NCI-H526 treated with DMSO at 0.1 percent for 48 hours (cell line): ENCODE measurements at regions not wholly inside any gene's neighbourhood (a gene's known extent, or its start where the extent isn't known, plus 50 kb on each side); places are given as distances from the start of the nearest gene placed in this dataset.

ENCODE experiments used
- DNase-seq: peaks from one replicate; lab custom pipeline; 2025; lab: John Stamatoyannopoulos, UW

DNA sequence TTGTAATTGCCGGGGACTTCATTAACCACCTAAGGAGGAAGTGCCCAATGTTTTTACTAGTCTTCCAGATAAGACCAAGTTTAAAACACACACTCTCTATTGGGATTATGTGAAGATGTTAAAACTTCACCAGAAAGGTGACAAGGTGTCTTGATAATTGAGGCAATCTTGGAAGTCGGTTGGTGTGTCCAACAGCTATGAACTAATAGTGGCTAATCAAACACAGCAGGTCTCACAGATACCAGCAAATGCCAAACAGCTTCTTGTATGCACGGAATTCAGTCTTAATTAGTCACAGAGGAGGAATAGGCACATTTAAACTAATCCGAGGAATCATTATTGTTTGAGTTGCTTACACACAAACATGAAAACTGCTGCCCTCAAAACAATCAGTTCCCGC is 214.5 kb downstream of the SEC61B start:
- DNase-seq = no peak

DNA sequence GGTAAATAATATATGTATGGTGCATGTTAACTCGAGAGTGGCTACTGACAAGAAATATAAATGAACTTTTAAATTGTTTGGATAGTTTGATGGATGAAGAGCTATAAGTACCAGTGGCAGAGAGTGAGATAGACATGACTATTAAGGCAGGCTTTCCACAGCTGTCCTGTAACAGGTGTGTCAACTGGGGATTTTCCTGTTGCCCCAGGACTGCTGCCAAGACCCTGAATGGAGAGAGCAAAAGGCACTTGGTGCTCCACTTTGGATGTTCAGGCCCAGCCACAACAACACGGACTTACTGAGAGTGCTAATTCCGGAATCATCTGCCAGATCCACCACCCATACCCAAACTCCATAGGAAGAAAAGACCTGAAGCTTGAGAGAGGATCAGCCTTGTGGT is 215.1 kb downstream of the SEC61B start:
- no peak for DNase-seq

DNA sequence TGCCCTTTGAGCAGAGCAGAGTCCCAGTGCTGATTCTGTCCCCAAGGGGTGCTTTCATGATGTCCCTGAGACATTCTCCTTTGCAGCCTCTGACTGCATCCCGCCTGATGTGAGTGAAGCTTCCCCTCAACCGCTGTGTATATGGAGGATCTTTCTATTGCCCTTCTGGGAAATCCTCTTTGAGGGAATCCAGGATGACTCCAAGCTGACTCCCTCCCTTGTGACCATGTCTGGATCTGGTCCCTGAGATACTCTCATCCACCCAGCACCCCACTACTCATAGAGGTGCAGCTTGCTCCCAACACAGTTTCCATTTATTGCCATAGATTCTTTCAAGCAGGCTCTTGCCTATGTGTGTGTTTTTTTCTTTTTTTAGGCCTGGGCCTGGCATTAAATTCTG is 216.5 kb downstream of the SEC61B start:
- DNase-seq = no peak

DNA sequence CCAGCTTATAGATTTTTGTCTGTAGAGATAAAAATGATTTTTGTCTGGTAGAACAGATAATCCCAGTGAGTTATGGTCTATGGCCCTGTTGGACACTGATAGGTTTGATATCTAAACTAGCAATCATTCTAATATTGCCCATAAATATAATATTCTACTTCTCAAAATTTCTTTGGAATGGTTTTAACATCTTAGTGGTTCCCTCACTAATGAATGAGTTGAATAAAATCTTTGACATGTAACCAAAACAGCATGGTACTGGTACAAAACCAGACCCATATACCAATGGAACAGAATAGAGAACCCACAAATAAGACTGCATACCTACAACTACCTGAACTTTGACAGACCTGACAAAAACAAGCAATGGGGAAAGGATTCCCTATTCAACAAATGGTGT is 219.7 kb downstream of the SEC61B start:
- DNase-seq = no peak

DNA sequence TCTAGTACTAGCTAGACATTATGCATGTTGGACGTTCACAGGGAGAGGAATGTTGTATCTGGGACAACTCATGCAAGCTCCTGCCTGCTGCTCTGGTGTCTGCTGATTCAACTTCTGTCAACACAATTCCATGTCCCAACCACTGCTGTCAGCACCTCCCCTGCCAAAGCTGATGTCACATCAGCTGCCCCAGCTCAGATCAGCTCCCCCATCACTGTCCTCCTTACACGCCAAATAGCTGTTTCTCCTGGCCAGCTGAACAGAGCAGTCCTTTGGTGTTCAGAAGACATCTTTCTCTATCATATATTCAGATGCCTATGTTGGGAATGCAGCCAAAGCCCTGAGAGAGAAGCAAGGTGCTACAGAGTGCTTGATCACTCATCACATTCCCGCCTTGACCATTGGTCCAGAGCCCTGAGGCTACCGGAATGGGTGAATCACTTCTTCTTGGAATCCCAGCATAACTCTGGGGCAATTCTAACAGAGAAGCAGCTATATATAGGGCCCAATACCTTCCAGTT is 223.3 kb downstream of the SEC61B start:
- DNase-seq = no peak

DNA sequence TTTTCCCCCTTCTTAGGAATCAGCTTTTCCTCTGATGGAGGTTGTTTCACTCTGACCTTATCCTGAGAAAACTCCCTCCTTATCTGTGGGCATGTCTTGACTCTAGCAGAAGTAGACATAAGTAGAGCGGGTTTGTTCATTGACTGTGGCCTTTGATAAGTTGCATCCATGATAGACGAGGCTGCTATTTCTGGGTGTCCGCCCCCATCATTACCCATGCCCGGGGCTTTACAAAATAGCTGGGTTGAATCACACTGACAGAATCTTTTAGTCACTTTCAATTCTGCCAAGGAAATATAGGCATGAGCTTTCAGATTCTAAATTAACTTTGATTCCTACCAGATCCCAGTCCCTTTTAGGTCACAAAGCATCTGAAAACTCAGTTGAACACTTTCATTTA is 223.8 kb downstream of the SEC61B start:
- DNase-seq = no peak

DNA sequence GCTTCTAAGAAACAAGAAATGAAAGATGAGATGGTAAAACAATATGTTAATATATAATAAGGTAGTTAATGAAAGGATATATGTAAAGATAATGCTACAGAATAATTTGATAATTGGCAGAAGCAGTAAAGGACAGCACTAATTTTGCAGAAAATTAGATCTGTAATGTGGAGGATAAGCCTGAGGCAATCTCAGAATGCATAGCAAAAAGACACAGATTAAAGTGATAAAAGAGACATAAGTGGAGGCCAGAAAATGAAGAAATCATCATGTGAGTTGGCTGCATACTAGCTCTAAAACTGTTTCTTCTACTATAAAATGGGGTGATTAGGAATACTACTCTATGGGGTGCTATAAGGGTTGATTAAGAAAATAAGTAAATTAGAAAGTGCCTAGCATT is 225.9 kb downstream of the SEC61B start:
- no peak for DNase-seq

DNA sequence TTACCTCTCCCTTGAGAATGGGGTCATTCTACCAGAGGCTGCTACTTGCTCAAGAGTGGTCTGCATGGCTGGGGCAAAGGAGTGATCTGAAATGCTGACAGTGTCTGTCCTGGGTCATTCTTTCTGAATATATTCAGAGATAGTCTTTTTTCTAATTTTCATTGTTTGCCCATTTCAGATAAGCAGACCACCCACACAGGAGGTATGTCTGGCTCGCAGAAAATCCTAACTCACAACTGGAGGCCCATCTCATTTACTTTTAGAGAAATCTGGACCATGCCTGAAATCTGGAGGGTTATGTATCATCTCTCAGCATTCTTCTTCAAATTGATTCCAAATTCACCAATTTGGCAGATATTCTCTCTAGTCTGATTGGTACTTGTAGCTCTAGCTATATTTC is 227.6 kb downstream of the SEC61B start:
- no peak for DNase-seq

DNA sequence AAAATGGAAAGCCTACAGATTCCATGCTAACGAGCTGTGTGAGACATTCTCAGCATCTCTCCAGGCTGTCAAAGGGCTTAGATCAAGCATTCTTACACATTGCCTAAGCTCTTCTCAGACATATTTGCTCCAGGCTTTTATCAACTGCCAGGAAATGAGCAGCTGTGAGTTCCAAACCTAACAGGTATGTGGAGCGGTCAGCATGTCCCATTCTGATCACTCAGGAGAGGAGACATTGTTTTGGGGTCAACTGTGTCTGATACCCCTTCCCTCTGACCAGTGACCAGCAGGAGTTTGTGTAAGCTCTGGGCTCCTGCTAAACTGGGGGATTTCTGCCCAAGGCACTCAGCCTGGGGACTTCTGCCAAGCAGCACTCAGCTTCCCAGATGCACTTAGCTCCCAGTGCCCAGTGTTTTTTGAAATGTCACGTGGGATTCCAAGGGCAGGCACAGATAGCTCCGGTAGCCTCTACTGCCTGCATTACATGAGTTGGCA is 229.1 kb downstream of the SEC61B start:
- DNase-seq = no peak

DNA sequence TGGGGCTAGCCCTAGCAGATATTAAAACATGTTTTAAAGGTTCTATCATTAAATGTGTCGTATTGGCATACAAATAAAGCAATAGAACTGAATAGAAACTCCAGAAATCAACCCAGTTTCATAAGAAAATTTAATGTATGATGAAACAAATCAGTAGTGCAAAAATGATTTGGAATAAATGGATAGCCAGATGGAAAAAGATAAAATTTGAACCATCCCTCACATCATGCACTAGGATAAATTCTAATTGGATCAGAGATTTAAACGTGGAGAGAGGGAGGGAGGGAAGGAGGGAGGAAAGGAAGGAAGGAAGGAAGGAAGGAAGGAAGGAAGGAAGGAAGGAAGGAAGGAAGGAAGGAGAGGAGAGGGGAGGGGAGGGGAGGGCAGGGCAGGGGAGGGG is 235.3 kb downstream of the SEC61B start:
- DNase-seq = no peak

DNA sequence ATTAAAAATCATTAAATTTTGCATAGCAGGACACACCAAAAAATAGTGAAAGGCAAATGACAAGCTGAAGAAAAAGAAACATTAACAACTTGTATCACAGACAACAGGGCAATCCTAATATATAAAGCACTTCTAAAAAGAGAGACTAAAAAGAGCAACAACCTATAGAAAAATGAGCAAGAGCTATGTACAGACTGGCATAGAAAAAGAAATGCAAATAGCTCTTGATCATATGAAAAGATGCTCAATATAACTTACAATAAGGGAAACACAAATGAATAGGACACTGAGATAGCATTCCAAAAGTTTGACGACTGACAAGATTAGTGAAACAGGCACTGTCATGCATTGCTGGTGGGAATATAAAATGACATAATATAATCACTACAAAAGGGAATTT is 235.9 kb downstream of the SEC61B start:
- DNase-seq = no peak

DNA sequence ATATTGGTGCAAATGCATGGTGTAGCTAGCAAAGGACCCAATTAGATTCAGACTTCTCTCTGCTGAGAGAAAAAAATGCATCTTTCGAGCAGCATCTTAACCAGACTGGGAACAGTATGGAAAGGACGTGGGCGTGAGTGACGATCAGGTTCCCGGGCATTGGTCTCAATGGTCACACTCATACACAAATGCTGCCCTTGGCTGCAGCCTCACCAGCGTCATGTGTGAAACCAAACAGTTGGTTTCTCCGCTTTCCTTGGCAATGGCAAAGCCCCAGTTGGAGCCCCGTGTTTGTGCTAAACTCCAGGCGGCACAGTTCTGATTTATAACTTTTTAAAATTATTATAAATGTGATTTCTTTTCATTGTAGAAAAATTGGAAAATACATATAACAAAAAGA is 237.8 kb downstream of the SEC61B start:
- DNase-seq = no peak

DNA sequence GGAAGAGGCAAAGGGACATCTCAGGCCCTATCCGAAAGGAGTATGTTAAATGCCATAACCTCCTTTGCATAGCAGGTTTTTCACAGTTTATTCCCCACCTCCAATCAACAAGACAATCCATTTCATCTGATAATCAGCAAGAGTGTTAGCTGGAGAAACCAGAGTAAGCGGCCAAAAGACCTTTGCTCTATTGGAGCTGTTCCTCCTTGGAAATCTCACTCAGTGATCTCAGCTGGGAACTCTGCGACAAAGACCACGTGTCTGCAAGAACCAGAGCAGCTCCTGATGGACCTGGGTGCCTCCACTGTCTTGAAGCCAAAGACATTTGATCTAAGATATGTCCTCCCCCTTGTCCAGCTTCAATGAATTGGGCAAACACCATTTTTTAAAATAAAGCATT is 241.0 kb downstream of the SEC61B start:
- no peak for DNase-seq

DNA sequence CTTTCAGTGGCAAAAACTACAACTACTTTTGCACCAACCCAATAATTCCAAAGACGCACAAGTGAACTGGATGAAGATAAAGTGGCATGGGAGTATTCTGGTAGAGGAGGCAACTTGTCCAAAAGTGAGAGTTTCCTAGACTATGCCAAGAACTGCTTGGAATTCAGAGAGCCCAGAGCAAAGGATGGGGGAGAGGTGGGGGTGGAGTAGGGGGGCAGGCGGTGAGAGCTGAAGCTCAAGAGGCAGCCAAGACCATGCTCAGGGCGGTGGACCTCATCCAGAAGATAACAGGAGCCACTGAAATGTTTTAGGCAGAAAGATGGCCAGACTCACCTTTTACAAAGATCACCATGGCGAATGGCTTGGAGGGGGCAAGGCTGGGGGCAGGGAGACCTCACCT is 242.5 kb downstream of the SEC61B start:
- no peak for DNase-seq

DNA sequence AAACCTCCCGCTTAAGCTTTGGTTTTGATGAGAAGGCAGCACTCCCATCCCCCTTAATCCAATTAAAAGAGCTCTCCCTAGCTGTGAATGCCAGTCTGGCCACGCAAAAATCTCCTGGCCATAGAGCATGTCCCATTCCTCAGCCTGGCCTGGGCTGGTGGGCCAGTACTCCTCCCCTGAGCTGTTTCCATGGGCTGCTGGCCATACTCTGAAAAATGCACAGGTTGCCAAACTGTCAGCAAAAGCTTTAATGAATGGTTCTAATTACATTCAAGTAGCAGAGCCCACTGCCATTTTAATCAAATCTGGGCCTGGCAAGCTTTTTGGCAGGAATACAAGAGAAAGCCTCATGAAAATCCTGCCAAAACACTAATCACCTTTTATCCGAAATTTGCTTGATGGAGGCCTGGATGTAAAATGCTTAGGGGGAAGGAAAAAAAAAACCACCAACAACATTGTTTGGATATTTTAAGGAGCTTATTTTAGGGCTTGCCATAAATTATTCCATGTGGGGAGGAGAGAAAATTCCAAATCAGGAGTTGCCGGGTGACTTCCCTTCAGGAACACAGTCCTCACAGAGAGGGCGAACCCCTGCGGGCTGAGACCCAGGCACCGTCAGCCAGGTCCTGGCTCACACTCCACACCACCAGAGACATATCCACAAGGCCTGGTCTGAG is 243.3 kb downstream of the SEC61B start:
- DNase-seq = no peak

DNA sequence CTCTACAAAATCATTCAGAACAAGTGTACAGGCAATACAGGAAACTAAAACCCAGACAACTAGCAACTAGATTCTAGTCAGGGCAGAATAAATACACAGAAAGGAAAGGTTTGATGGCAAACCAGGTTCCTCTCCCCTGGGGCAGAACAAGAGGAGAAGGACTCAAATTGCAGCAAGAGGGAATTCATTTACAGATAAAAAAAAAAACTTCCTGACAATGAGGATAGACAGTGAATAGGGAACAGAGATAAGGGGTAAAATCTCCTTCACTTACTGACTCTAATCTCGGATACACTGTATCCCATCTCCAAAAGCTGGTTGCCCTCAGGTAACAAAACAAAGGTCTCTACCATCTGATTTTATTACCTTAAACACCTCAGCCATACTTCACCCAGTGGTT is 244.0 kb downstream of the SEC61B start:
- no peak for DNase-seq

DNA sequence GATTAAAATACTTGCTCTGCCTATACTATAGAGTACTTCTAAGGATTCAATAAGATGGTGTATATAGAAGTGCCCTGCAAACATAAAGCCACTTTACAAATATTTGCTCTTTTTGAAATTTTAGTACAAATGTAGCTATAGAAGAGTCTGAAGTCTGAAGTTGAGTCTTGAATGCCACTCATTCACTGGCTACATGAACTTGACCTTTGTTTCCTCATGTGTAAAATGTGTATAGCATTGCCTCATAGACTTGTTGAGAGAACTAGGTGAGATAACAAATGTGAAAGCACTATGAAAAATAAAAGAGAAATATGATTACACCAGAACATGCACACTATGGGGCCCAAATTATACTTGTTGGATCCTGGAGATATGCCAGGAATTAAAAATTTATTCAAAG is 244.7 kb downstream of the SEC61B start:
- DNase-seq = no peak

DNA sequence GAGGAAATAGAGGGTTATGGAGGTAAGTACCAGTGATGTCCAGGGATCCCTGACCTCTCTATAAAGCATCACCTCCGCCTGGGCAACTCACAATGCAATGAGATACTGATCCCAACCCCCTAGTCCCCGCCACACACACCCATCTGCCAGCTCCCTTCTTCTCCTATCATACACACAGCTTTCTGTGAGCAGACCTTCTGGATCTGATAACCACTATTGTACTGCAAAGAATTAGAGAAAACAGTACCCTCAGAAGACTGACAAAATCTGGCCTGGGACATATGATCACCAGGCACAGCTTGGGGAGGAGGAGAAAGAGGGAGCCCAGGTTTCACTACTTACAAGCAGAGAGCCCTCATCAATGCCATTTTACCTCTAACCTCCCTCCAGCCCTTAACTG is 249.0 kb downstream of the SEC61B start:
- DNase-seq = no peak

DNA sequence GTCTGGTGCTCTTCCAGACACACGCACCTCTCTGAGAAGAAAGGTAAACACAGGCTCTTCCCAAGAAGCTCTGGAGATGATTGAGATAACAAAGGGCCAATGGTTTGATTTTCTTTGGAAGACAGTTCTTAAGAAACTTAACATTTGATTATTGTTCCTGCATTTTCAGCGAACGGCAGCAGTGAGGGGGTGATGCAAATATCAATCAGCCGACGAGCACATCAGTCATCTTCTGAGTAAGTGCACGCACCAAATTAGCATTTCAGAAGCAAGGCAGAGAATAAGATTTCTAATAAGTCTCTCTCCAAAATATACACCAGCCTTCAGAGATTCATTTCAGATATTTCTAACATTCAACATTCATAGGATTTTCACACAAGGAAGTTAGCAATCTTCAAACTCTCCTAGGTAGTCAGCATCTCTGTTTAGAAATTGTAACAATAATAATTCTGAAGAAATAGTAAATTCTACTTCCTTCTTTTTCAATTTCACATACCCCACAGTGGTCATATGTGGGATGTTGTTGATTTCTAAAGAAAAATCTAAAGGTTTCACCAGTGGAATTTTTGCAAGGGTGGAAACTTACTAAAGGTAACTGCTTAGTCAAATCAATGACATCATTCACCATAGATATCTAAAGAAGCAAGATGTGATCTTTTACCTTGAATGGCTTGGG is 250.3 kb downstream of the SEC61B start:
- no peak for DNase-seq

DNA sequence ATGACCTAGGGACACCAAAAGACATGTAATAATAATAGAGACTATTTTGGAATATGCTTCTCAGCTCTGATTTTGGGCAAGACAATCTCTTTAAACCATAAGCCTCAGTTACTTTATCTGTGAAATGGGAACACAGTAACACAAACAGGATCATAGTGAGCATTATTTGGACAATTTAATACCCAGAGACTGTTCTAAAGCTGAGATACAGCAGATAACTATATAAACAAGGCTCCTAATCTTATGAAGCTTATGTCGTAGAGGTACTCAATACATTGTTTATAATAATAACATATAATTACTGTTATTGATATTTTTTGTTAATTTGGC is 250.8 kb downstream of the SEC61B start:
- DNase-seq = no peak

DNA sequence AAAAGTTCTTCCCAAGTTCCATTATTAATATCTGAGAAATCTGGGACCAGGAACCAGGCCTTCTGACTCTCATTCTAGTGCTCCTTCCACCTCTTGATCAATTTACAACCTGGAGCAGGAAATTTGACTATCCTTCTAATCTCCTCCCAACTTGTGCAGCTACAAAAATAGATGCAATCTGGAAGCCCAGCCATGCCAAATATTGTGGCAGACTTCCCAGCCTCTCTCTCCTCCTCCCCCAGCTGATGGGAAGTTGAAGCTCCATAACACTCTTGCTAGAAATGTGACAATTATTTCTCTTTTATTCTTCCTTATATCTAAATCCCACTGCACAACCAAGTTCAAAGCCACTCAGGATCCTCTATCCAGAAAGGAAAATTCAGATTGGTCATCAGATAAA is 252.1 kb downstream of the SEC61B start:
- no peak for DNase-seq

DNA sequence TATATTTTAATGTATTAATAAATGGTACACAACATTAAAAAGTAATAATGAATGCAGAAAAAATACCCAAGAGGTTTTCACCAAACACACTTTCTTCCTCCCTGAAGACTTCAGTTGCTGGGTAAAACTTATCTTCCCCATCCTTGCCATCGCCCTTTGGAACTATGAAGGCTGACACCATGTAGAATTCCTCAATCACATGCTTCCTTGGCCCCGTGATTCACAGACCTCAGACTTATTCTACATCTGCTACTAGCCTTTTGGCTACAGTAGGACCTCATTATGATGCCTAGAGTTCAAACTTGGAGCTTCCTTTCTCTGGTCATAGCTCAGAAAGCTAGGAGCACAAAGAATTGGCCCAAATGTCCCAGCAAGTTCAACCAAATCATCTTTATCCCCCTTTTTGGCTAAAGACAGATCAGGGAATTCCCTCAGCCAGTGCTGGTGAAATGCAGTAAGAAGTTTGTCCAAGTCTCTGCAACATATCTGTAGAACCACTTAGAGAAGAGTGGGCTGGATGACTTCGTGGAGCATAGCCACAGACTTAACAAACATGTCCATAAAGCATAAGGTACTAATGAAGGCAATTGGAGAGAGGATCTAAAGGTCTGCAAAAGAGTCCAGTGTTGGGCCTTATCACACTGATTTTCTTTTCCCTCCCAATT is 253.5 kb downstream of the SEC61B start:
- no peak for DNase-seq

DNA sequence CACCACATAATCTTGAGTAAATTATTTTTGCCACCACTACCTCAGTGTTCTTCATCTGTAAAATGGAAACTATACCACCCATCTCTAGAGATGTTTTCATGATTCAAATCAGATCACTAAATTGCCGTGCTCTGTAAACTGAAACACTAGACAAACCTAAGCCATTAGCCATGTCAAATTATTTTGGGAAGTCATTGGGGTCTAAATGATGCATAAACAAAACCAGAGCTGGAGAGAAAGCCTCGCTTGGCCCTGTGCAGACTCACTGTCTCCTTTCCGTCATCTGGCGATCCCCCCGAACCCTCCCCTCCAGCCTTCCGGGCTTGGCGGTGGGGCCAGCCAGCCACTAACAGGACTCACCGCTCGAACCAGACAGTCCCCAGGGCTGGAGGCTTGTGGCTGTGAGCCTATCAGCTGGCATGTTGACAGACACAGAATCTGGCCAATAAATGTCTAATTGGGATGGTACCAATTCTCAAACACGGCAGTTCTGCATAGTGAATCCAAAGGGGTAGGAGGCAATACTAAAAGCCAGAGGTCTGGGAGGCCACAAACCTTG is 256.5 kb downstream of the SEC61B start:
- no peak for DNase-seq
